WI38 (cell line): ENCODE measurements at regions not wholly inside any gene's neighbourhood (a gene's known extent, or its start where the extent isn't known, plus 50 kb on each side); places are given as distances from the start of the nearest gene placed in this dataset.

Experiments
- H3K4me3 ChIP-seq: 2 replicates; pipeline ENCODE4 v1.5.1; 2011; ENCODE audit warnings: low read depth, mild to moderate bottlenecking, control low read depth, low read length
- TF ChIP-seq, protein P1 (sequence below): IDR thresholded peaks from 2 replicates; pipeline ENCODE4 v1.5.1; 2012; ENCODE audit warnings: low read depth, mild to moderate bottlenecking, control low read depth, low read length

DNA sequence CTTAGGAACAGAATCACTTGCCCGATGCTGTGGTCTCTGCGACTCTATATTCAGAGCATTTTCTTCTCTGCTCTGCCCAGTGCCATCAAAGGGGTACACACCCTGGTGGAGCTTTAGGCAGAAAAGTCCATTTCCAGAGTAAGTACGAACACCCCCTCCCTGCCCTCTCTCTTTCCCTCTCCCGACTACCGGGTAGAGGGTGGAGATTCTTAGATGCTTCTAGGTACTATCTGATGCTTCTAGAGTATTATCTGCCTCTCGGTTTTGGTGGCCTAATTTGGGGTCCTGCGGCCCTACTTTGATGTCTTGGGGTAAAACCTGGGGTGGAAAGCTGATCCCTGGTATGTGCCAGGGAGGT lies 245.4 kb upstream of the SOX4 start:
- TF ChIP-seq, protein P1, sequence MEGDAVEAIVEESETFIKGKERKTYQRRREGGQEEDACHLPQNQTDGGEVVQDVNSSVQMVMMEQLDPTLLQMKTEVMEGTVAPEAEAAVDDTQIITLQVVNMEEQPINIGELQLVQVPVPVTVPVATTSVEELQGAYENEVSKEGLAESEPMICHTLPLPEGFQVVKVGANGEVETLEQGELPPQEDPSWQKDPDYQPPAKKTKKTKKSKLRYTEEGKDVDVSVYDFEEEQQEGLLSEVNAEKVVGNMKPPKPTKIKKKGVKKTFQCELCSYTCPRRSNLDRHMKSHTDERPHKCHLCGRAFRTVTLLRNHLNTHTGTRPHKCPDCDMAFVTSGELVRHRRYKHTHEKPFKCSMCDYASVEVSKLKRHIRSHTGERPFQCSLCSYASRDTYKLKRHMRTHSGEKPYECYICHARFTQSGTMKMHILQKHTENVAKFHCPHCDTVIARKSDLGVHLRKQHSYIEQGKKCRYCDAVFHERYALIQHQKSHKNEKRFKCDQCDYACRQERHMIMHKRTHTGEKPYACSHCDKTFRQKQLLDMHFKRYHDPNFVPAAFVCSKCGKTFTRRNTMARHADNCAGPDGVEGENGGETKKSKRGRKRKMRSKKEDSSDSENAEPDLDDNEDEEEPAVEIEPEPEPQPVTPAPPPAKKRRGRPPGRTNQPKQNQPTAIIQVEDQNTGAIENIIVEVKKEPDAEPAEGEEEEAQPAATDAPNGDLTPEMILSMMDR: no peak
- no peak overlapping the region for H3K4me3 ChIP-seq

GRCh38 chr6:21348504-21349195 lies 244.9 kb upstream of the SOX4 start:
- H3K4me3 ChIP-seq: no peak overlapping the region

DNA sequence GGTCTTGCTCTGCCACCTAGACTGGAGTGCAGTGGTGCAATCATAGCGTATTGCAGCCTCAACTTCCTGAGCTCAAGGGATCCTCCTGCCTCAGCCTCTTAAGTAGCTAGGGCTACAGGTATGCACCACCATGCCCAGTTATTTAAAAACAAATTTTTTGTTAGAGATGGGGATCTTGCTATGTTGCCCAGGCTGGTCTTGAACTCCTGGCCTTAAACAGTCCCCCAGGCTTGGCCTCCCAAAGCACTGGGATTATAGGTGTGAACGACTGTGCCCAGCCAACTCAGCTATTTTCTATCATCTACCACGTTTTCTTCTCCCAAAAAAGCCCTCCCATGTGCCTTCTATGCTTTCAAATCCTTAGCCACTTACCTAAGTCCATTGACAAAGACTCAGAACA lies 243.7 kb upstream of the SOX4 start:
- TF ChIP-seq, protein P1: no peak

More at GRCh38 chr6:21348504-21349195, 244.9 kb upstream of the SOX4 start:
- TF ChIP-seq, protein P1: no peak

DNA sequence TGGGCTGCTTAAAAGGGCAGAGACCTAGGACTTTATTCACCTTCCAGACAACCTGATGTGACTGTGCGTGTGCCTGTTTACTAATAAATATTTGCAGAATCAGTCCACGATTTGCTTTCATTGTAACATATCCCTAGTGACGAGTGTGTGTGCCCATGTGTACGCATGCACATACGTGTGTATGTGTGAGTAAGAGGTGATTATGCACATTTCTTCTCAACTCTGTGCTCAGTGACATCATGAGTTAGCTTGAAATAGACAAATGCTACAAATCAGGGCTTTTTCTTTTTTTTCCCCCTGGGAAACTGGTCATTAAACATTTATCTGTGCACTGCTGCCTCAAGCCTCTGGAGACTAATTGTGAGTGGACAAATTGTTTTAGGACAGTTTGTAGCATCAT lies 242.6 kb upstream of the SOX4 start:
- no peak overlapping the region for H3K4me3 ChIP-seq
- TF ChIP-seq, protein P1: no peak

More for the DNA sequence above, 243.7 kb upstream of the SOX4 start:
- no peak overlapping the region for H3K4me3 ChIP-seq

DNA sequence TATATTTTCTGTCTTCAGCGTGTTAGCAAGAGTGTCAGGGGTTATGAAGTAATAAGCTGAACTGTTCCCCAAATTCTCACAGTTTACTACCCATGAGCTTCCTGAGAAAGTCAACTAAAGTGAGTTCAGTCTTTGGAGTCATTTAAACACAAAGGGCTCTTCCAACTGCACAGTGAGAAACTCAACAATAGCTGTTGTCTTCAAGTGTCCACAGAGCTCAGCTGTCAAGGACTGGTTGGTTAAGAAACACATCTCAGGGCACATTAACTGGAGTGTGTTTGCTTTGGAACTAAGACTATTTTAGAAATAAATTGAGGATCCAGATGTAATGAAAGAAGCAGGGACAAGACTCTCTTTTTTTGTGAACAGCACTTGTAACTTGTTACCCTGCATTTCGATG lies 241.4 kb upstream of the SOX4 start:
- no peak overlapping the region for H3K4me3 ChIP-seq
- TF ChIP-seq, protein P1: no peak

GRCh38 chr6:21354805-21355238 lies 238.7 kb upstream of the SOX4 start:
- no peak overlapping the region for H3K4me3 ChIP-seq
- TF ChIP-seq, protein P1: no peak

GRCh38 chr6:21355638-21356037 lies 237.9 kb upstream of the SOX4 start:
- TF ChIP-seq, protein P1: no peak
- no peak overlapping the region for H3K4me3 ChIP-seq
